CD1c-positive myeloid dendritic cell (primary cell): ENCODE measurements at regions not wholly inside any gene's neighbourhood (a gene's known extent, or its start where the extent isn't known, plus 50 kb on each side); places are given as distances from the start of the nearest gene placed in this dataset.
"Not testable (repeated sequence)": the region's sequence is repeated elsewhere in the genome, so short reads cannot be mapped to it uniquely, and the experiment has no call there.

Source experiments
- DNase-seq: peaks from one replicate; pipeline ENCODE4 v3.0.0-alpha.2; 2016; ENCODE audit errors: extremely low spot score

DNA sequence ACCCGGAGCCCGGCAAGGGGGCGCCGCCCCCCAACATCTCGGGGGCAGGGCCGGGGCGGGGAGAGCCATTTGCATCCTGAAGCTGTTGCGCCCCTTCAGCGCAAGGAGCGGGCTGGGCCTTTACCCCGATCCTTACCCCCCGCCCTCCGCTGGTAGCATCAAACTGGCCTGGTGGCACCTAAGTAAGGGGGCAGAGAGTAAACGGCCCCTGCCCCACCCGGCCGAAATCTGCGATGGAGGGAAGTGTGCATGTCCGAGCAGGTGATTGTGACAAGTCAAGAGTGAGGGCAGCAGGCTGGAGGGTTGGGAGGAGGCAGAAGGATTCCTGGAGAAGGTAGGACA is 101.2 kb downstream of the ESM1 start:
- no peak for DNase-seq

DNA sequence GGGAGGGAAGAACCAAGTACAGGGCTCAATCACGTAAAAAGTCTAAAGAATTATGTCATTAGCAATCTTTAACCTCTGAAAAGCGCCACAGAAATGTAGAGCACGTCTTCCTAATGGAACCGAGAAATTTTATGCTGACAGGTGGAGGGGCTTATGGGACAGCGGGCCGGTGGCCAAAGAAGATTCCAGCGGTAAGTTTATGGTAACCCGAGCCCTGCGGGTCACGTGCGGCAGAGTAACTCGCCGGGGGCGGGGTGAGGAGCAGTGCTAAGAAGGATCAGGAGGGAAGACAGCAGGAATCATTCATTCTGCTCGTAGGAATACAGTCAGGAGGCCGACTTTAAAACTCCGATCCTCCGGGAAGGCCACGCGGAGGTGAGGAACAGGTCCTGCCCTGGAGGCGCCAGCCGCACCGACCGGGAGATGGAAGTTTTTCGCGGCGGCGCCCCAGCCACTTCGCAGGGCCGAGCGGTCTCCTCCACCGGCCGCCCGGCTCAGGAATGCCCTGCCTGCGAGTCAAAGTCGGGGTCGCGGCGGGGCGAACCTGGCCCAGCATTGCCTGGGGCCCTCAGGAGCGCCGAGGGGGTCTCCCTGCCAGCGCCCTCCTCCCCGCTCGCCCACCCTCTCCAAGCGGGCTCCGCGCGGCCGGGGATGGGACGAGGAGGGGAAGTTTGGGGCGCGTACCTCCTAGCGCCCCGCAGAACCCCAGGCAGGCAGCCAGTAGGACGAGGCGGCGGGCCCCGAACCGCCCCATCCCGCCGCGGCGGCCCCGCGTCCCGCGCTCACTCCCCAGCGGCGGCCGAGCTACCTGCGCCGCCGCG is 101.8 kb downstream of the ESM1 start:
- DNase-seq, result peak; percentile 9

DNA sequence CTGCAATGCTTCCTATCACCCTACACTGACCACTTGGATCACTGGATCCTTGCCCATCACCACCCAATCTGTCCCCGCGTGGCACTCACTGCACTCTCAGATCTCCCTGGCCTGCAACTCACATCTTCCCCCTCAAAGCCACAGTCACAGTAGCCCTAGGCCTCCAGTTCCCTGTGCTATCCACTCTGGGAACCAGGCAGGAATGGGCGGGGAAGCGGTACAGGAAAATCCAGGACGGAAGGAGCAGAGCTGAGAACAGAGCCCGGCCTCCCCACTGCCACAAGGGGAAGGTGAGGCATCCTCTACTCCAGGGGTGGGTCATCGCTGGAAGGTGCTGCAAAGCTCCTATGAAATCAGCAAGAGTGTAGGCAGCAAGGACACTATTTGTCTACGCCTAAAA is 102.6 kb downstream of the ESM1 start:
- DNase-seq, result no peak

DNA sequence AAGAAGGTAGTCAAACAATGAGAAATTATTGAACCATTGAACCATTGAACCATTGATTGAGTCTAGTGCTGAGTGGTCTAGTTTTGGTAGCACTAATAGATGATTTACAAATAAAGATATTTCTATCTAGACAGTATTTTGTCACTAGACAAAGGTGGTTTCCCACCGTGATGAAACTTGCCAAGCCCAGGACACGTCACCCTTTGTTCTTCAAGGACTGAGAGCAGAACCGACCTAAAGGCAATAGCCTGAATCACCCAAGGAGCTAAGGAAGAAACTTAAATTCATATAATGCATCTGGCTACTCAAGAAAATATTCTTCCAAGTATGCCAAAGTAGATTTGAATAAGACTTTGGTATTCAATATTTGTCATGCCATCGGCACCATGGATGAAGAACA is 103.3 kb downstream of the ESM1 start:
- DNase-seq, result no peak

DNA sequence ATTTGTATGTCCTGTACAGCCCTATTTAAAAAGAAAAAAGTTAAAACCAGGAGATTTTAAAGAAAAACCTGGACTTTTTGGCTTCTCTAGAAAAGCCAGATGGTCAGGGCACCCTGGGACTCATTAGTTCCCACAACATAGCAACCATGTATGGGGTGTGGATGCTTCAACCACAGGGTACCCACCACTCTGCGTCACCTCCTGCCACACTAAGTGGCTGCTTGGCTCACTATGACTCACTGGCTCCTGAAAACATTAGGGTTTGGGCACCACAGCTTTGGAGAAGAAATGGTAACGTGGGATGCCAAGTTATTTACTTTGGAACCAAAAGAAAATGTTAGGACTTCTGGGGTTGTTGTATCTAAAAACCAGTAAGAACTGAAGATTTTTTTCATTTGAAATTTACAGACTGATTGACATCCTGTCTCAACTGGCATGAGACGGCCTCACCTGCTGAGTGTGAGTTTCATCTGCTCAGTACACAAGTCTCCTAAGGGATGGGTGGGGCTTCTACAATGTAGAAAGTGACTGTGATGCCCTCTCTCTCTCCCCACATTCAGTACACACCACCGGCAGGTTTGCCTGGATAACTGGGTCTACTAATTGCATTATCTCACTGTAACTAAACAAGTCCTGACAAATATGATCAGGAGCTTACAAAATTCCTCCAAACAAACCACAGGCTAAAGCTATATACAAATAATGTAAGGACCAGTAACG is 103.9 kb downstream of the ESM1 start:
- DNase-seq, result no peak

DNA sequence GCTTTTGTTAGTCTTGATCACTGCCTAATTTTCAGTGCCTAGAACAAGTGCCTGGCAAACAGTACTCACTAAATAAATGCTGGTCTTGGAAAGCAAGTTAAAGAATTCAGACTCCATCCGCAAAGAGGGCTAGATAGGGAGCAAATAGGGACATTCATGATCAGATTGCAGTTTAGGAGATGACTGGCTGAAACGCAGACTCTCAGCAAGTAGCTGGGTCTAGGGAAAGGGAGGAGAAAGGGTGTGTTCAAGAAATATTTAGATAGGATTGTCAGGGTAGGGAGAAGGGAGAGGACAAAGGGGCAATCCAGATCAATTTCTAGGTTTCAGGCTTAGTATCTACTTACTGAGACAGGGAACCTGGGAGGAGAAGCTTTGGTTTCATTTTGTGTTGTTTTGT is 108.4 kb downstream of the ESM1 start:
- no peak for DNase-seq

DNA sequence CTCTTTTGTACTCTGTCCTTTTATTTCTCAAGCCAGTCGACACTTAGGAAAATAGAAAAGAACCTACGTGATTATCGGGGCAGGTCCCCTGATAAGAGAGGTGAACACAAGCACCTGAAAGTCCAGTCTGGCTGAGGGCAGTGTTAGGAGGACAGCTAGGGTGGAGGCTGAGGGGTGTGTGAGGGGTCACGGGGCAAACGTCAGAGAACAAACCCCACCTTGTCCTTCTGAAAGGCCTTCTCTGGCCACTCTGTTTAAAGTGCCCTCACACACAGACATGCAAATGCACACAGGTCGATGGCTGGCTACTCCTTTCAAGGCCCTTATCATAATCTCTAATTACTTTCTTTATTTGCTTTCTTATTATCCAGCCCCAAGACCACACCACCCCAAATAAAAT is 108.8 kb downstream of the ESM1 start:
- DNase-seq, result no peak

DNA sequence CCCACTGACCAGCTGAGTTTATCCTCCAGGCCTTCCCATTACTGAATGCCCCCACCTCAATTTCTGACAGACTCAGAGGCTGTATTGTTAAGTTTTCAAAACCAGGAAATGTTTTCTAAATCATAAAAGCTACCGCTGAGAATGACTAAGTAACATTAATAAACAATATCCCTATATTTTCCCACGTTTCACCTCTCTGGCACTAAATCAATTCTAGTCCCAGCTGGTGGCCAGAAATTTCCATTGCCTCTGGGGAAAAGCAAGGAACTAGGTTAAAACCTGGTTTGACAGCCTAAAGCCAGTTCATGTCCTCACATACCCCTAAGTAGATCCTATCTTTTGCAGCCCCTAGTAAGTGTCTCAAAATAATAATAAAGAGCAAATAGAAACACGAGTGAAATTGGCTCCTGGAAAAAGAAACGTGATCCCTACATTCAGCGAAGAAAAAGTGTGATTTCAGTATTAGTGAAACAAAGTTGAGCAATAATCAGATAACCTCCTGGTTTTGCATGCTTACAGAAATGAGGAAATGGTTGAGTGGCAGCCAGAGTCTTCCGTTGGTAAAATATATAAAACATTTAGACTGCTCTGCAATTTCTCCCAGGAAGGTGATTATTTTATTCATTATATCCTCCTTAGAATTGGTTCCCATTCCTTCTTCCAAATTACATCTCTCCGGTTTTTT is 110.9 kb downstream of the ESM1 start:
- peak; percentile 39 for DNase-seq

DNA sequence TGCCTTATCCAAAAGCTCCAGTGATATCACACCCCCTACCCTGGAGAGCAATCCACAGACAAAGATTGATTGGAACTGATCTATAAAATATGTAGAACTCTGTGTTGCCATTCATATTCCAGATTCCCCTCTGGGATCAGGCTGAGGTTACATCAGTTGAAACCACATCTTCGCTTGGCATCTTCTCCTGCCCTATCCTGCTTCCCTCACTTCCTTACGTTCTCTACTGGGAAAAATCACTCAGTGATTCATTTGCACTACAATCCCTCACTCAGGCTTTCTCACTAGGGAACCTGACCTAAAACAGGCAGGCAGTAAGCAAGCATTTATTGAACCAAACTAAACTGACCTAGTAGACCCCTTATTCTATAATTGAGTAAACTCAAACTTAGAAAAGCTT is 111.7 kb downstream of the ESM1 start:
- no peak for DNase-seq

DNA sequence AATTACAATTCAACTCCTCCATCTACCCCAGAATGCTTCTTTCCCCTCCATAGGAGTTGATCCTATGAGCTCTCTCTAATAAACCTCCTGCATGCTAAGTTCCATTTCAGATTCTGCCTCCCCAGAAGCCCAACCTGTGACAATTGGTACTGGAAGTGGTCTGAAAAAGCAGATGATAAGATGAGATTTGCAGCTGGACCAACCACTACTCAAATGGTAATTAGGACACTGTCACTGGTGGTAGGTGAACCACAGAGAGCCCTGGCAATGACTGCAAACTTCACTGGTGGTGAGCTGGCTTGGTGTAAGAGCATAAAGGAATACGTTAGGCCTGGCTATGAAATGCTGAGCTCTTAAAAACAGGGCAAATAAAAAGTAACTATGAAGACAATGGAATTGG is 112.6 kb downstream of the ESM1 start:
- DNase-seq, result no peak

DNA sequence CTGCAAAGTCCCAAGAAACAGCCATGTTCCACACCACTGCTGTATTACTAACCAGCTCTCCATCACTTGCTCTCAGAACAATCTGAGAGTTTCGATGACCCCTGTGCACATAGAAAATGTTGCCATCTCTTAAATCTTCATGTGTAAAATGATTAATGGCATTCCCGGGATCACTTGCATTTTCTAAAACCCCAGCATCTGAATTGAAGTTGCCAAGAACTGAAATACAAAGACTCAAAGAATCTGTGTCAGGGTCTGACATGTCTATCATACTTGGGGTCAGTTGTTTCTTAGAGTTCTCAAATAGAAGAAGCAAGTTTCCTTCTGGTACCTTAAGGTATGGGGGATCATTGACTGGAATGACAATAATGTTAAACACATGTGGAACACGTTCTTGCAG is 115.1 kb downstream of the ESM1 start:
- no peak for DNase-seq

DNA sequence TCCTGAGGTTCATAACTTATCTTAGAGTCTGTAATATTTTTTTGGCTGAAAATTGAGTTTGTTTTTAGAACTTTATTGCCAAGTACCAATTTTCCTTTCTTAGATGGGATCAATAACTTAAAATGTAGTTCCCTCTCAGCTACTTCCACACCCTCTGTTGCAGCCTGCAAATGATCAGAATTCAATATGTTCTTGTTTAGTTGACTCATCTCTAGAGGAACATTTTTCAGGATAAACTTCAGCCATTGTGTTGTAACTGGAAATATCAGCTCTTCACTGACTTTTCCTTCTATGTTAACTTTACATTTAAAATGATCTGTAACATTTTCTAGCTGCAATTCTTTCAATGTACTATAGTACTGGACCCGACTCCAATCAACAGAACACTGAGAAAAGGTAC is 115.7 kb downstream of the ESM1 start:
- DNase-seq, result no peak

DNA sequence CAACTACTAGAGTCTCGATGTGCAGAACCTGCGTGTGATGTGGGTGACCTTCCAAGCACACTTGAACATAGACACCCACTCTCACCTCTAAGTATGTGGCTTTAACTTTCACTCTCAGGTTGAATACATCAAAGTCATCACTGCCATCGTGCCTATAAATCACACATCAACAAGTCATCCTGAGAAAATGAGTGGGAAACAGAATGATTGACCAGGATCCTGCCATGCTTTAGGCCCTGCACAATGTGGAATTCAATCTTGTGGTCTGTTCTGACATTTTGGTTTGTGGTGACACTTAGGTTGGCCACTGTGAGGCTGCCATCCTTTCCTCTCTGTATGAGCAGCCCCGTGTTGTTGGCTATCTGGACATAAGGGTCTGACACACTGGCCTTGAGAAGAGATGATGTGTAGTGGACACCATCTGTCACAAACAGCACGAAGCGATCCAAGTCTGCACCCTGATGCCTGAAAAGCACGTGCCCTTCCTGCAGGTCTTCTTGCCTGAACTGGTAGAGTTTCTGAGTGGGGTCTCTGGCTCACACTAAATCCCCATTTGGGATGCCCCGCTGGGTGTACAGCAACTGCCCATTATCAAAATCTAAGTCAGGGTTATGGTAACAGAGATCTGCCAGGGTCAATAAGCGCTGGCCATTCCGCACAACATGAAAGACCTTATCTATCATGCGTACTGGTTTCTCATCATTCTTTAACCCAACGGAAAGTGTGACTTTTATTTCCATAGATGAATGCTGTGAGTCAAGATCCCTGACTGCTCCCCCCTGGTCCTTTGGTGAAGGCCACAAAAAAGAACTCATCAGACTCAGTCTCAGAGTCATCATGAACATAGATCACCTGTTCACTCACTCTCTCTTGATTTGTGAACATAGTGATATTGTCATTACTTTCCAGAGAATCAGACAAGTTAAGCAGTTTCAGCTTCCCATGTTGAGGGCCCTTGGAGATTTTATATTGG is 116.6 kb downstream of the ESM1 start:
- DNase-seq, result no peak

DNA sequence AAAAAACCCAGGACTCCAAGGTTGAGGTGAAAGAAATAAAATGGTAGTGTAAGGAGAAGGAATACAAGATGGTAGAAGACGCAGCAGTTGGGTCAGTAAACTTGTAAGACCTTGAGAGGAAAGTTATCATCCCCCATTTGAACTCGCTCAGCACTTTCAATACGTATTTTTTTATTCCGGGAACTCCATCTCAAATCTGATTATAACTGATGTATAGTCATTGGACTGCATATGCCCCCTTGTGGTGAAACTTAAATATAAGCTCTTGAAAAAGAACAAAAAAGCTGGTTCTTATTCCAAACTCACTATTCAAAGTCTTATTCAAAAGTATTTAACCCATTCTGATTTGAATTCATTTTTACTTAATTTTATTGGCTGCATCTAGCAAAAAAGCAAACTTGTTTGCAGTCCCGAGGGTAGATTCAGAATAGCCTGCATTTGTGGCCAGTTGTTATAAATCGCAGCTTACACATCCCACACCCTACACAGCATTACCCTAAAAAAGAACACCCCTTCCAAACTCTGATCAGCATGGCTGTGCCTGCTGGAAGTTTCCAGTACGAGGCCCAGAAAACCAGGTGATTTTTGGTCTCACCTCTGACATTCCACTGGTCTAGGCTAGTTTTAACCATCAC is 118.0 kb downstream of the ESM1 start:
- DNase-seq, result peak; percentile 79

DNA sequence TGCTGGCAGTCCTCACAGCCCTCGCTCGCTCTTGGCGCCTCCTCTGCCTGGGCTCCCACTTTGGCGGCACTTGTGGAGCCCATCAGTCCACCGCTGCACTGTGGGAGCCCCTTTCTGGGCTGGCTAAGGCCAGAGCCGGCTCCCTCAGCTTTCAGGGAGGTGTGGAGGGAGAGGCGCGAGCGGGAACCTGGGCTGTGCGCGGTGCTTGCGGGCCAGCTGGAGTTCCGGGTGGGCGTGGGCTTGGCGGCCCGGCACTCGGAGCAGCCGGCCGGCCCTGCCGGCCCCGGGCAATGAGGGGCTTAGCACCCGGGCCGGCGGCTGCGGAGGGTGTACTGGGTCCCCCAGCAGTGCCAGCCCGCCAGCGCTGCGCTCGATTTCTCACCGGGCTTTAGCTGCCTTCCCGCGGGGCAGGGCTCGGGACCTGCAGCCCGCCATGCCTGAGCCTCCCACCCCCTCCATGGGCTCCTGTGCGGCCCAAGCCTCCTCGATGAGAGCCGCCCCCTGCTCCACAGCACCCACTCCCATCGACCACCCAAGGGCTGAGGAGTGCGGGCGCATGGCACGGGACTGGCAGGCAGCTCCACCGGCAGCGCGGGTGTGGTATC is 120.4 kb downstream of the ESM1 start:
- DNase-seq, result not testable (repeated sequence)

DNA sequence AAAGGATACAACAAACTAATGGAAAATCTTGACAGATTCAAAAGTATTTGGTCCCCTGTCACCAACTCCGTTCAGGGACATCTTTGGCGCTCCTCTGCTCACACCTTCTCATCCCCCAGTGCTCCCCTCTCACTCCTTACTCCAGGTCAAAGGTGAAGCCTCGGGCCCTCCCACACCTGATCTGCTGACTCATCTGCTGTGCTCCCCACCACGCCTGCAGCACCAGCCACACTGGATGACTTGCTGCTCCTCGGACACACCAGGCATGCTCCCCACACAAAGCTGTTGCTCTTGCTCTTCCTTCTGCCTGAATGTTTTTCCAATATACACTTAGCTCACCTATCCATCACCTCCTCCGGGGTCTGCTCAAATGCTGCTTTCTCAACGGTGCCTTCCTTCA is 123.4 kb downstream of the ESM1 start:
- DNase-seq, result no peak

DNA sequence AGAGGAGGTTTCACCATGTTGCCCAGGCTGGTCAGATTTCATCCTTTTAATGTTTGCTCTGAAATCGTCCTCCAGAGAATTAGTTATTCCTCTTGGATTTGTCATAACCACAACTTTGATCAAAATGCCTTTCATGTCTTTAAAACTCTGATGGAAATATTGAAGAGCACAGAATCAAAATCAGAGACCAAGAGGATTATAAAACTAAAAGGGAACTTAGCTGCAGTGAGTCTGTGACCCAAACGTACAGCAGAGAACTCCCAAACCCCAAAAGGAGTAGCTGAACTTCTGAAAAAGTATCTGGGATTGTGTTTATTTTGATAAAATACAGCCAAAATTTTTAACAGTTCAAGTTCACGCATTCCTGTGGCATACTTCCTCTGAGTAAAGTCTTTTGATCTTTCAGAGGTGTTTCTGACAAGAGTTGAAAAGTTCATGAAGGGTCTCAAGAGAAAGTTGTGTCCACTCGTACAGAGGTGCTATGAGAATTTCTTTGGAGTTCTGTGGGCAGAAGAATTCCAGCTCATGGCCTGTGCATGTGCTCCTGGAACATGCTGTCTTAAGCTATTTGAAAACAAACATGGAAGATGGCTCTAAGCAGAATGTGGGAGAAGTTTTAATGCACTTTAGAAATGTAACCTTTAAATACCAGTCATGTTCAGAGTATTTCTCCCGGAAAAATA is 124.0 kb downstream of the ESM1 start:
- no peak for DNase-seq

DNA sequence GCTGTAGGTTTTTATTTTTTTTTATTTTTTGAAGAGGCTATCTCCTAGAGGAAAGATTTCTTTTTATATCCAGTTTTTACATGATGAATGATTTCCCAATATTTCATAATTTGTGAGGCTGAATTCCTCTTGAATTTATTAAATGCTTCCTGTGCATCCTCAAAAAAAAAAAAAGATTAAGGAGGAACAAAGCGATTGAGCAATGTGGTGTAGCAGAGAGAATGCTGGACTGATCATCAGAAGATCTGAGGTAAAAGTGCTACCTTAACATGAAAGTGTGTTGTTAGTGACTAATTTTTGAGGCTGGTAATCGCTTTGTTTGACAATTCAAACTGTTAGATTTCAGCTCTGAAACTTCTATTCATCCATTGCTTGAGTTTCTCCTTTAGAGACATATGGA is 125.1 kb downstream of the ESM1 start:
- no peak for DNase-seq

DNA sequence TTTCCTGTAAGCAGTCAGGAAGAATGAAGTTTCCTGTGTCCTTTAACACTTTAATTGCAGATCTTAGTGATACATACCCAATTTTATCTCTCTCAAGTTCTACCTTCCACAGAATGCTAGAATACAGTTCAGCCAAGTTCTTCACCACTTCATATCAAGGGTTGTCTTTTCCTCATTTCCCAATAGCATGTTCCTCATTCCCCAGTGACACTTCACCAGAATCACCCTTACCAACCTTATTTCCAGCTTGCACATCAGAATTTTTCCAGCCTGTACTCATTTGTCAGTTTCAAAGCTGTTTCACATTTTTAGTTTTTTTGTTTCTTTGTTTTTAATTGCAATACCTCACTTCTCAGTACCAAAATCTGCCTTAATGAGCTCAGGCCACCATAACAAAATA is 126.1 kb downstream of the ESM1 start:
- peak; percentile 18 for DNase-seq

DNA sequence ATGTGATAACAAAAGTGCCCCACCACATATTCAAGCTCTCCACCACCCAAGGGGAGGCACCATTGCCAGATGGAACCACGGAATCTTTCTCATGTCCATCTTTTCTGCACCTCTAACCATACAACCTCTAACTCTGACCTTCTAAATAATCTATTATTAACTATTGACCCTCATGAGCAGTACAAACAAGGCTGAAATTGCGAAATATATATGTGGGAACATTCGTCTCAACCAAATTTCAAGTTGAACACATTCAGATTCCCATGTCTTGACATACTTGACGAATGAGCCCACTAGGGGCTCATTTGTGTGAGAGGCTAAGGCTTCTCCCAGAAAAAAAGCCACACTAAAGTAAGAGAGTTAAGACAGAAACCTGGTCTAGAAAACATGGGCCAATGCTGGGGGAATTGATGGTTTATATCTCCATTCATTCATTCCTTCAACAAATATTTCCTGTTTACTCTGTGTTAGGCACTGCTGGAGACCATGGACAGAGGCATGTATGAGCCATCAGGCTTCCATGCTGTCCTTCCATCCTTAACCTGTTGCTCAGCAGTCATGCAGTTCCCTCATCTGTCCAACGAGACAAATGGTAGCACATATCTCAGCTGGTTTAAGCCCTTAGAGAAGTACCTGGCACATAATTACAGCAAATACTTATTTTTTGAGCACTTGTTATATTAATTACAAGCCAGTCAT is 130.4 kb downstream of the ESM1 start:
- no peak for DNase-seq
